ENCODE measurements at regions not wholly inside any gene's neighbourhood (a gene's known extent, or its start where the extent isn't known, plus 50 kb on each side); places are given as distances from the start of the nearest gene placed in this dataset.

- ATAC-seq (no peak), DNase-seq (ENCODE audit: missing footprints) (no peak)
- intact Hi-C loops (cut with DNase I) = no loop called here
Measured at GRCh38 chr13:39847336-39847735, 191.9 kb downstream of the COG6 start.

- no peak for ATAC-seq
- no peak for DNase-seq (ENCODE audit: missing footprints)
- intact Hi-C loops (cut with DNase I) = no loop called here
Measured at GRCh38 chr13:39855236-39855635, 199.8 kb downstream of the COG6 start.

DNA sequence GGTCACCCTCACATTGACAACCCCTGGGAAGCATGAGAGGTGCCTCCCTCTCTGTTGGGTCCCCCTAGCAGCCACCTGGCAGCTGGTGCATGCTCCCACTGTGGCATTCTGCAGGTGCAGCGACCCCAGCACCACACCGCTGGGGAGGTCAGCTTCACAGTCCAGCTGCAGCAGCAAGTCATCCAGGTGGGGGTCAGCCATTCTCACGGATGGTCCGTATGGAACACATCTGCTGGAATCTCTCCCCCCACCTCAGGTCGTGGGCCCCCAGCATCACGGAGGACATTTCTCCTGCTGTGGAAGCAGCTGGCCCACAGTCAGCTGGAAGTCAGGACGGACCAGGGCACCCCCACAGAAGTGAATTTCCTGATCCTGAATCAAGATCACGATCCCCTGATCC, 201.3 kb downstream of the COG6 start:
- no peak for DNase-seq (ENCODE audit: missing footprints)
- intact Hi-C loops (cut with DNase I) = no loop called here
- no peak for ATAC-seq

DNA sequence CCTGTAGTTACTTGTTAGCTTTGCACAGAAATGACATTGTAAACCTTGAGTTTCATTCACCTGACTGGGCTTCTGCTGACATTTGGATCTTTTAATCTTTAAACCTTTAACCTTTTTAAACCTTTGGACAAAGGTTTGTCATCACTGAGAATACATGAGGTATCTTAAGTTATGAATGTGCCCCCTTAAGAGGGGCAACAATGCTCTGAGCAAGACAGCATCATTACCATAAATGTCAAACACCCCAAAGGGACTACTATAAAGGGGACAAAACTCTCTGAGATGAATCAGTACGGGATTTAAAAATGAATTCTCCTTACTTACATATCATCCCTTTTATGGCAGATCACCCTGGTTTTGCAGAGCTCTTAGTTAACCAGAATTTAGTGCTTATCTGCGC, 203.3 kb downstream of the COG6 start:
- intact Hi-C loops (cut with DNase I) = no loop called here
- no peak for ATAC-seq
- DNase-seq (ENCODE audit: missing footprints) = no peak

DNA sequence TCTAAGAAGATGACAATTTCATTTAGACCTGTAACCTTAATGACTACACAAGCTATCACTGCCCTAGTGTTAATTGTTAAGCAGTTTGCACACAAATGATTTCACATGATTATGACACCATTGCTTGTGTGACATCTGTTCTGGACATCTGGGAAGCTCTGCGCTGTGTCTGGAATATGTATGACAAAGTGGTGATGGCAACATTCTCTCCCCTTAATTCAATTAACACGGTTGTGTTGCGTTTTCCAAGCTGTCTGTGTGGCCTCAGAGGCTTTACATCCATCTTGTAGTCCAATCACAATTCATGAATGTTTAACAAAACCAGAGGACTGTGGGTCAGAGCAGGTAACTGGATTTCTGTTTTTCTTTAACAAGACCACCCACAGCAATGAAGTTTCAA, 204.4 kb downstream of the COG6 start:
- intact Hi-C loops (cut with DNase I) = no loop called here
- no peak for ATAC-seq
- DNase-seq (ENCODE audit: missing footprints) = no peak

- intact Hi-C loops (cut with DNase I) = no loop called here
- ATAC-seq (no peak), DNase-seq (ENCODE audit: missing footprints) (no peak)
Measured at GRCh38 chr13:39862900-39863299, 207.4 kb downstream of the COG6 start.

DNA sequence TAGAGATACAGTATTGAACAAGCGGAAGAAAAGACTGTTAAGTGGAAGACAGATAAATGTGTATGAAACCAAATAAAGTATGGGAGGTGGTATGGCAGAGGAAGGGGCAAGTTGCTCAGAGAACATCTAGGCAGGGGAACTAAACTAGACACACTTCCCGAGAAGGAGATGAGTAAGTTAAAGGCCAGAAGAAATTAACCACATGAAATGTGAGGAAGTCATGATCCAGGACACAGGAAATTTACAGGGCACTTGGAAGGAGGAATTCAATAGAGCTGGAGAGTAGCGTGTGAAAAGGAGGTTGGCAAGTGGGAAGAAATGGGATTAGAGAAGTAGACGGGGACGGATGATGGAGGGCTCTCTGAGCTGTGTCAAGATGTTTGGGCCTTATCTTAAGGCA, 208.8 kb downstream of the COG6 start:
- intact Hi-C loops (cut with DNase I) = no loop called here
- DNase-seq (ENCODE audit: missing footprints) (no peak), ATAC-seq (no peak)

DNA sequence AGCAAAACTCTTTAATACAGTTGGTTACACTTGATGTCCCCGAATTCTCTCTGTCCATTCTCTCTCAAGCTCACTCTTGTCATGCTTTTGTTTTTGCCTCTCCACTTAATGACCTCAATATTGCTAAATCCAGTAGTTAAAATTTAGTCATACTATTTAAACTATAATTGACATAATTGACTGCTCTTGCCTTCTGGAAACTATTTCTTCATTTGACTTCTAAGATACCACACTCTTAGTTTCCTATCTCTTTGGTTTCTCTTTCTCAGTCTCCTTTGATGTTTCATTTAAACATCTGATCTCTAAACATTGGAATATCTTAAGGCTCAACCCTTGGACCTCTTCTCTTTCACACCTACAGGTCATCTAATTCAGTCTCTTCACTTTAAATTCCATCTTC, 211.3 kb downstream of the COG6 start:
- intact Hi-C loops (cut with DNase I) = no loop called here
- DNase-seq (ENCODE audit: missing footprints) (no peak), ATAC-seq (no peak)

- DNase-seq (ENCODE audit: missing footprints) (no peak), ATAC-seq (peak; percentile 92)
- intact Hi-C loops (cut with DNase I) = no loop called here
Measured at GRCh38 chr13:39867807-39868206, 212.3 kb downstream of the COG6 start.

- no peak for DNase-seq (ENCODE audit: missing footprints)
- ATAC-seq = no peak
- intact Hi-C loops (cut with DNase I) = no loop called here
Measured at GRCh38 chr13:39870197-39870747, 214.8 kb downstream of the COG6 start.

DNA sequence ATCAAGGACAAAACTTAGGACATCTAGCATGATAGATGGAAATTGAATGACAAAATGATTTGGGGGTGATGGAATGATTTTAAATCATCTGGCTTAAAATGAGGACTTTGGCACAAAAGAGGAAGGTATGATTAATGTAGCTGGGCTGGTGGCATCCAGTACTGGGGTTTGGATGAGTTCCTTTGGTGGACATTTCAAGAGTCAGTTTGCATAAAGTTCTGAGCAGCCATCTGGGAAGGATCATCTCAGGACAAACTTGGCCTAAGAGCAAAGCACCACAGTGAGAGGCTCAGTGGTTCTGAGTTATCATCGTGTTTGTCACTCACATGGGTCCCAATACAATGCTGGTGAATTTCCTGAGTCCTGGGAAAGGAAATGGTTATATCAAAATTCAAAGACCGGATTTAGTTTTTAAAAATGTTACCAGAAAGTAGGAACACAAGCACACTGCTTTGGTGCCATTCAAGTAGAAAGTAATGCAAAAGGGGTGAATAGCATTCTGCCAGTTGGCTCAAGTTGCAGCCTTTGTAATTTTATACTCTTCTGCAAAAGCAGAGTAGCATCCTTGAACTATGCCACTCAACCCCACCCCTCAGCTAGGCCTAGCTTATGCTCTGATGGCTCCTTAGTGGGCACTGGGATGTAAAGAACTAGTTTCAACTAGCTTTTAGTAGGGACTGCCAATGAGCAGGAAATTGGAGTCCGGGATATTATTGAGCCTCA, 219.0 kb downstream of the COG6 start:
- ATAC-seq (peak; percentile 30), DNase-seq (ENCODE audit: missing footprints) (no peak)
- intact Hi-C loops (cut with DNase I) = no loop called here

- intact Hi-C loops (cut with DNase I) = no loop called here
- ATAC-seq (peak; percentile 44), DNase-seq (ENCODE audit: missing footprints) (no peak)
Measured at GRCh38 chr13:39875111-39875987, 219.9 kb downstream of the COG6 start.

- intact Hi-C loops (cut with DNase I) = no loop called here
- DNase-seq (ENCODE audit: missing footprints) = no peak
- no peak for ATAC-seq
Measured at GRCh38 chr13:39876258-39876657, 220.8 kb downstream of the COG6 start.

GRCh38 chr13:39877134-39877533, 221.7 kb downstream of the COG6 start:
- DNase-seq (ENCODE audit: missing footprints) = no peak
- ATAC-seq = peak; percentile 43
- intact Hi-C loops (cut with DNase I) = no loop called here

- peak; percentile 83 for ATAC-seq
- DNase-seq (ENCODE audit: missing footprints) = no peak
- intact Hi-C loops (cut with DNase I) = no loop called here
Measured at GRCh38 chr13:39879286-39880035, 224.0 kb downstream of the COG6 start.

- intact Hi-C loops (cut with DNase I) = no loop called here
- DNase-seq (ENCODE audit: missing footprints) (no peak), ATAC-seq (peak; percentile 45)
Measured at GRCh38 chr13:39881383-39881782, 225.9 kb downstream of the COG6 start.

DNA sequence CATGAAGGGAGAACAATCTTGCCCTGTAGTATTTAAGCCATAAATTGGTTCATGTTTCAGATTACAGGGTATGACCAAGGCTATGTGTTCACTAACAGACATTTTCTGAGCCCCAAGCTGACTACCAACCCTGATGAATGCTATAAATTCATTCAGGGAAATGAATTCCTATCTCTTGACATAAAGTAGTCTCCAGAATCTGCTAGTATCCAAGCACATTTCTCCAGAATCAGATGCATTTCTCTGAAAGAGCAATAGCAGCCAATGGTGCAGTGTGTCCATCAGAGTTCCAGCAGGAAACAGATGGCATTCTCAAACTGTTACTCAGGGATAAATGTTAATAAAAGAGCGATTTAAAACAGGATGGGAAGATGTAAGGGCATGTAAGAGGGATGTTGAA, 226.4 kb downstream of the COG6 start:
- DNase-seq (ENCODE audit: missing footprints) (no peak), ATAC-seq (no peak)
- intact Hi-C loops (cut with DNase I) = no loop called here

GRCh38 chr13:39884166-39884565, 228.7 kb downstream of the COG6 start:
- intact Hi-C loops (cut with DNase I) = no loop called here
- DNase-seq (ENCODE audit: missing footprints) (no peak), ATAC-seq (no peak)

GRCh38 chr13:39886336-39886735, 230.9 kb downstream of the COG6 start:
- ATAC-seq = no peak
- intact Hi-C loops (cut with DNase I) = no loop called here
- DNase-seq (ENCODE audit: missing footprints) = no peak
